ENCODE measurements at regions not wholly inside any gene's neighbourhood (a gene's known extent, or its start where the extent isn't known, plus 50 kb on each side); places are given as distances from the start of the nearest gene placed in this dataset.

DNA sequence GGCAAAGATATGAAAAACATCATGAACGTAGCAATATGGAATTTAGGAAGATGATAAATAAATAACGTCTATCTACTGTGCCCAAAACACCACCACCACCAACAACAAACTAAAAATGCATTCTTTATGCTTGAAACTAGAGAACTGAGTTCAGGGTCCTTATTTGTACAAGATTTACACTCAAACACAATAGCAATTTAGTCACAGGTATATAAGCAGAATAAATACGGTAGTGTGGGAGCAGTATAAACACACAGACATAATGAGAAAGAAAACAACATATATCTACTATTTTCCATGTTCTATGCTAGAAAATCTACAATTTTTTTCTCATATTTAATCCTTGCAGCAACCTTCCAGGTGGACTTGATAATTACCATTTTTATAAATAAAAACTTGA, 64.3 kb downstream of the ARL4A start:
- H3K9me3 Mint-ChIP-seq, result peaks cover 10% of the 10 kb centered on the region
- H3K27me3 Mint-ChIP-seq (ENCODE audit: low read depth), result no peaks in the 10 kb centered on the region
- DNase-seq (ENCODE audit: low read depth, low spot score), result no peak
- H3K4me1 Mint-ChIP-seq, result peaks cover 4% of the 10 kb centered on the region
- H3K36me3 Mint-ChIP-seq (ENCODE audit: low read depth), result no peaks in the 10 kb centered on the region
- TF ChIP-seq, protein P1, sequence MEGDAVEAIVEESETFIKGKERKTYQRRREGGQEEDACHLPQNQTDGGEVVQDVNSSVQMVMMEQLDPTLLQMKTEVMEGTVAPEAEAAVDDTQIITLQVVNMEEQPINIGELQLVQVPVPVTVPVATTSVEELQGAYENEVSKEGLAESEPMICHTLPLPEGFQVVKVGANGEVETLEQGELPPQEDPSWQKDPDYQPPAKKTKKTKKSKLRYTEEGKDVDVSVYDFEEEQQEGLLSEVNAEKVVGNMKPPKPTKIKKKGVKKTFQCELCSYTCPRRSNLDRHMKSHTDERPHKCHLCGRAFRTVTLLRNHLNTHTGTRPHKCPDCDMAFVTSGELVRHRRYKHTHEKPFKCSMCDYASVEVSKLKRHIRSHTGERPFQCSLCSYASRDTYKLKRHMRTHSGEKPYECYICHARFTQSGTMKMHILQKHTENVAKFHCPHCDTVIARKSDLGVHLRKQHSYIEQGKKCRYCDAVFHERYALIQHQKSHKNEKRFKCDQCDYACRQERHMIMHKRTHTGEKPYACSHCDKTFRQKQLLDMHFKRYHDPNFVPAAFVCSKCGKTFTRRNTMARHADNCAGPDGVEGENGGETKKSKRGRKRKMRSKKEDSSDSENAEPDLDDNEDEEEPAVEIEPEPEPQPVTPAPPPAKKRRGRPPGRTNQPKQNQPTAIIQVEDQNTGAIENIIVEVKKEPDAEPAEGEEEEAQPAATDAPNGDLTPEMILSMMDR (conservative IDR thresholded peaks at IDR 0.05), result no peak
- no peak overlapping the region for H3K27ac Mint-ChIP-seq (ENCODE audit: unreplicated experiment)
- no peak overlapping the region for H3K4me3 Mint-ChIP-seq

DNA sequence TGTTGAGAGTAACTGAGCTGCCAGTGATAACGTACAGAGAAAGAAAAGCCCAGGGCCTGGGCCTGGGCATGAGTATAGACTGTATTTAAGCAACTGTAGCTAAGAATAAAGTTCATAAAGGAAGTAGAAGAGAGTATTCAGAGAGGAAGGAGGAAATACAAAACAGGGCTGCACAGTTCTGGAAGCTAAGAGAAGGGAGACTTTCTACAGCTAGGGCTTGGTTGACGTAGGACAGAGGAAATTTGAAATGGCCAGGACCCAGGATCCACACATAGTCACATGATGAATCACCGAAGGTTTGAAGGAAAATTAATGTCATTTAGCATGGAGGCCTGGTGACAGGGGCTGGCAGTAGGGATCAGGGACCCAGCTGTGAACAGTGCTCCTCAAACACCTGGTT, 66.7 kb downstream of the ARL4A start:
- H3K4me1 Mint-ChIP-seq, result peaks cover 8% of the 10 kb centered on the region
- no peaks in the 10 kb centered on the region for H3K27me3 Mint-ChIP-seq (ENCODE audit: low read depth)
- no peaks in the 10 kb centered on the region for H3K36me3 Mint-ChIP-seq (ENCODE audit: low read depth)
- no peaks in the 10 kb centered on the region for H3K9me3 Mint-ChIP-seq
- TF ChIP-seq, protein P1 (conservative IDR thresholded peaks at IDR 0.05), result no peak
- H3K4me3 Mint-ChIP-seq, result no peak overlapping the region
- H3K27ac Mint-ChIP-seq (ENCODE audit: unreplicated experiment), result no peak overlapping the region
- no peak for DNase-seq (ENCODE audit: low read depth, low spot score)

DNA sequence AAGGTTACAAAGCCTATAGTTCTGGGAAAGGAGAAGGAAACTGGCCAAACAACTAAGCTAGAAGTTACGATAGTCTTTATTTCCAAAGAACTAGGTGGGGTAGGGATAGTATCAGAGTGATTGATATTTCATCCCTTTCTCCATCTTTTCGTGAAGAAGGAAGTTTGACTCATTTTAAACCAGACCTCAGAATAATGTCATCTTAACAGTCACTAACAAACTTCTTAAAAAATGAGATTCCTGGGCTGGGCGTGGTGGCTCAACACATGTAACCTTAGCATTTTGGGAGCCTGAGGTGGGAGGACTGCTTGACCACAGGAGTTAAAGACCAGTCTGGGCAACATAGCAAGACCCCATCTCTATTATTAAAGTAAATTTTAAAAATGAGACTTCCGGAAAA, 69.4 kb downstream of the ARL4A start:
- Mint-ChIP-seq H3K27ac (ENCODE audit: unreplicated experiment) (no peak overlapping the region), H3K27me3 (ENCODE audit: low read depth) (no peaks in the 10 kb centered on the region), H3K36me3 (ENCODE audit: low read depth) (no peaks in the 10 kb centered on the region), H3K9me3 (peaks cover 2% of the 10 kb centered on the region), H3K4me3 (no peak overlapping the region), H3K4me1 (peaks cover 25% of the 10 kb centered on the region)
- DNase-seq (ENCODE audit: low read depth, low spot score), result no peak
- TF ChIP-seq, protein P1 (conservative IDR thresholded peaks at IDR 0.05), result no peak

DNA sequence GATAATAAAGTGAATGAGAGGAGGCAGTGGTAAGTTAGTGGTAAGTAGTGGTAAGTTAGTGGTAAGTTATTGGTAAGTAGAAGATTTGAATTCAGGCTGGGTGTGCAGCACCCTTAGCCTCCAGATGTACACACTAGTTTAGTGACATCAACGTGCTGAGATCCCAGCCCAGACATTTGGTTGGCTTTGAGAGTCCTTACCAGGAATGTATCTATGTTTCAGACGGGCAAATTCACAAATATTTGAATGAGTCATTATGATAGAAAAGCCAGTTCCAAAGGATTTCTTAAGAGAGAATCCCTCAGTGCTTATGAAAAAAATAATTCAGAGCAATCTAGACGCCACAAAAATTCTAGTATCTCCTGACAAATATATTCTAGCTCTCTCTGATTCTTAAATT, 70.0 kb downstream of the ARL4A start:
- Mint-ChIP-seq H3K4me3 (no peak overlapping the region), H3K4me1 (peaks cover 31% of the 10 kb centered on the region), H3K36me3 (ENCODE audit: low read depth) (no peaks in the 10 kb centered on the region), H3K9me3 (peaks cover 5% of the 10 kb centered on the region), H3K27me3 (ENCODE audit: low read depth) (no peaks in the 10 kb centered on the region), H3K27ac (ENCODE audit: unreplicated experiment) (no peak overlapping the region)
- TF ChIP-seq, protein P1 (conservative IDR thresholded peaks at IDR 0.05), result no peak
- no peak for DNase-seq (ENCODE audit: low read depth, low spot score)

DNA sequence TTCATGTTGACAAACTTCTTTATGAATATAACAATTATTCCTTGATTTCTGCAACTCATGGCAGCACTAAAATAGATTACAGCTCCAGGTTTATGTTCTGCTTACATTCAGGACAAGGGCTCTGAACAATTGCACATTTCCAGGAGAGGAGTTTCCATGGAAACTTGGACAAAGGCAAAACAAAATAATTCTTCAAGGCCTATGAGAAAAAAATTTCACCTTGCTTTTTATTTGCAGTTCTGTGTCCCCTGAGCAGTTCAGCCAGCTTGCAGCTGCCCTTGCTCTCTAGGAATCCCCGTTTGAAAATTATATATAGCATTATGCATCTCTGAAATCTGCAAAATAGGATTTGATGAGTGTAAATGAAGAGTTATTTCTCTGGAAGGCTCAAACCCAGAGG, 71.7 kb downstream of the ARL4A start:
- TF ChIP-seq, protein P1 (conservative IDR thresholded peaks at IDR 0.05), result no peak
- peak overlapping the region; percentile 86 for H3K27ac Mint-ChIP-seq (ENCODE audit: unreplicated experiment)
- no peak overlapping the region for H3K4me3 Mint-ChIP-seq
- no peaks in the 10 kb centered on the region for H3K36me3 Mint-ChIP-seq (ENCODE audit: low read depth)
- H3K4me1 Mint-ChIP-seq, result peaks cover 35% of the 10 kb centered on the region
- no peak for DNase-seq (ENCODE audit: low read depth, low spot score)
- H3K9me3 Mint-ChIP-seq, result peaks cover 5% of the 10 kb centered on the region
- H3K27me3 Mint-ChIP-seq (ENCODE audit: low read depth), result no peaks in the 10 kb centered on the region

DNA sequence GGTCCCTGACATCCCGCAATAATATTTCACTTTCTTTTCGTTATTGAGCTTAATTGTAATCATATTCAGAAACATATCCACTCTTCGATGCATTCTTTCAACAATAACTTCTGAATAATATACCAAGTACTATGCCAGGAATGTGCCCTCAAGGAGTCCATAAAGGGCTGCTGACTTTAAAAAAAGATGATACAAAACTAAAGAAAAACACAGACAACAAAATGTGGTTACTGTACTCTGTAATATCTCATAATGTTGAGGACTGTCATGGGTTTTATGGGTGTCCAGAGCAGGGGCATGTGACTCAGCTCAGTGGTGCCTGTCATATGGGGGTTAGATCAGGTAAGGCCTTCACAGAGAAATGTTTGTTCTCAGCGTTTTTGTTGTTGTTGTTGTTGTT, 73.7 kb downstream of the ARL4A start:
- TF ChIP-seq, protein P1 (conservative IDR thresholded peaks at IDR 0.05), result no peak
- no peak for DNase-seq (ENCODE audit: low read depth, low spot score)
- H3K4me1 Mint-ChIP-seq, result peaks cover 42% of the 10 kb centered on the region
- H3K27me3 Mint-ChIP-seq (ENCODE audit: low read depth), result no peaks in the 10 kb centered on the region
- H3K27ac Mint-ChIP-seq (ENCODE audit: unreplicated experiment), result peak overlapping the region; percentile 3
- H3K36me3 Mint-ChIP-seq (ENCODE audit: low read depth), result no peaks in the 10 kb centered on the region
- H3K4me3 Mint-ChIP-seq, result no peak overlapping the region
- peaks cover 5% of the 10 kb centered on the region for H3K9me3 Mint-ChIP-seq
